ENCODE measurements at regions not wholly inside any gene's neighbourhood (a gene's known extent, or its start where the extent isn't known, plus 50 kb on each side); places are given as distances from the start of the nearest gene placed in this dataset.
"Not testable (repeated sequence)": the region's sequence is repeated elsewhere in the genome, so short reads cannot be mapped to it uniquely, and the experiment has no call there.

DNA sequence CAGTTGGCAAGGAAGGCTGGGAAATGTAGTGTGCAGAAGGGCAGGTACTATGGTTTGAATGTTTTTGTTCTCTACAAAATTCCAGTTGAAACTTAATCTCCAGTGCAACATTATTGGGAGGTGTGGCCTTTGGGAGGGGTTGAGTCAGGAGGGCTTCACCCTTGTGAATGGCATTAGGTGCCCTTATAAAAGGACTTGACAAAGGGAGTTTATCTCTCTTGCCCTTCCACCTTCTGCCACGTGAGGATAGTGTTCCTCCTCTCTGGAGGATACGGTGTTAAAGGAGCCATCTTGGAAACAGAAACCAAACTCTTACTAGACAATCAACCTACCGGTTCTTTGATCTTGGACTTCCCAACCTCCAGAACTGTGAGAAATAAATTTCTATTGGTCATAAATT lies 82.2 kb upstream of the LRFN2 start:
- Histone ChIP-seq H3K27me3 (ENCODE audit: control insufficient read depth, insufficient read depth, low read length) (peaks cover 2% of the 10 kb centered on the region), H3K36me3 (ENCODE audit: control insufficient read depth, insufficient read depth, low read length) (no peaks in the 10 kb centered on the region), H3K4me3 (ENCODE audit: low read depth, low read length) (no peak overlapping the region)
- no peak for TF ChIP-seq CTCF (IDR thresholded peaks at IDR 0.05; ENCODE audit: insufficient read depth, low read length, poor library complexity, severe bottlenecking)
- no peak for DNase-seq (ENCODE audit: low read depth)

GRCh38 chr6:40668203-40668602 lies 81.0 kb upstream of the LRFN2 start:
- Histone ChIP-seq H3K27me3 (ENCODE audit: control insufficient read depth, insufficient read depth, low read length) (peaks cover 2% of the 10 kb centered on the region), H3K4me3 (ENCODE audit: low read depth, low read length) (no peak overlapping the region), H3K36me3 (ENCODE audit: control insufficient read depth, insufficient read depth, low read length) (no peaks in the 10 kb centered on the region)
- DNase-seq (ENCODE audit: low read depth): no peak
- no peak for TF ChIP-seq CTCF (IDR thresholded peaks at IDR 0.05; ENCODE audit: insufficient read depth, low read length, poor library complexity, severe bottlenecking)

- no peaks in the 10 kb centered on the region for H3K27me3 ChIP-seq (ENCODE audit: control insufficient read depth, insufficient read depth, low read length)
- H3K4me3 ChIP-seq (ENCODE audit: low read depth, low read length): no peak overlapping the region
- no peaks in the 10 kb centered on the region for H3K36me3 ChIP-seq (ENCODE audit: control insufficient read depth, insufficient read depth, low read length)
- DNase-seq (ENCODE audit: low read depth): no peak
- no peak for TF ChIP-seq CTCF (IDR thresholded peaks at IDR 0.05; ENCODE audit: insufficient read depth, low read length, poor library complexity, severe bottlenecking)
These were observed 79.4 kb upstream of the LRFN2 start for GRCh38 chr6:40666530-40666929.

DNA sequence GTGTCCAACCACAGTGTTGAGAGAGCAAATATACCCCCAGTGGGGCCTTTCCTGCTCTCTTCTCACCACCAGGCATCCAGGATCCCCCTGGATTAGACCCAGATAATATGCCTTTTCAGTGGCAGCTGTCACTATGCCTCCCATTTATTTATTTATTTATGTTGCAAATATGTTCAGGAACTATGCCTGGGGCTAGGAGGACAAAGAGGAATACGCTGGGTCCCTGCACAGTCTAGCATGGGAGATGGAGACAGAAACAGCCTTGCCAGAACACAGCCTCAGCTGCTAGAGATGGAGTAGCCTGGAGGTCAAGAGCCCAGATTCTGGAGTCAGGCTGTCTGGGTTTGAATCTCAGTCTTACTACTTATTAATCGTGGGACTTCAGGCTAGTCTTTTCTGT lies 74.6 kb upstream of the LRFN2 start:
- Histone ChIP-seq H3K36me3 (ENCODE audit: control insufficient read depth, insufficient read depth, low read length) (no peaks in the 10 kb centered on the region), H3K27me3 (ENCODE audit: control insufficient read depth, insufficient read depth, low read length) (no peaks in the 10 kb centered on the region), H3K4me3 (ENCODE audit: low read depth, low read length) (no peak overlapping the region)
- DNase-seq (ENCODE audit: low read depth): no peak
- TF ChIP-seq CTCF (IDR thresholded peaks at IDR 0.05; ENCODE audit: insufficient read depth, low read length, poor library complexity, severe bottlenecking): no peak

GRCh38 chr6:40656772-40657171 lies 69.6 kb upstream of the LRFN2 start:
- not testable (repeated sequence) for H3K36me3 ChIP-seq (ENCODE audit: control insufficient read depth, insufficient read depth, low read length); DNase-seq (ENCODE audit: low read depth); H3K27me3 ChIP-seq (ENCODE audit: control insufficient read depth, insufficient read depth, low read length); H3K4me3 ChIP-seq (ENCODE audit: low read depth, low read length)

DNA sequence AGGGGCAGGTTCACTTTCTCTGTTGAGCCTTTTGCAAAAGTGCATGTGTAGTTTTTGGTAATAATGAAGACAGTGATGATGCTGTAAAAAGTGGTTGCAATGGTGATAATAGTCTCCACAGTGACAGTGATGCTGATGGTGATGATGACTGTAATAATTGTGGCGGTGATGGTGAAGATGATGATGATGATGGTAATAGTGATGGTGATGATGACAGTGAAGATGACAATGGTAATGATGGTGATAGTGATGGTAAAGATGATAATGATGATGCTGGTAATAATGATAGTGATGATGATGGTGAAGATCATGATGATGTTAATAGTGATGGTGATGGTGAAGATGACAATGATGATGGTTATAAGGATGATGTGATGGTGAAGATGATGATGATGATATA lies 67.7 kb upstream of the LRFN2 start:
- DNase-seq (ENCODE audit: low read depth): no peak

More for the DNA sequence above, 67.7 kb upstream of the LRFN2 start:
- no peak overlapping the region for H3K4me3 ChIP-seq (ENCODE audit: low read depth, low read length)
- no peaks in the 10 kb centered on the region for H3K27me3 ChIP-seq (ENCODE audit: control insufficient read depth, insufficient read depth, low read length)
- no peak for TF ChIP-seq CTCF (IDR thresholded peaks at IDR 0.05; ENCODE audit: insufficient read depth, low read length, poor library complexity, severe bottlenecking)
- H3K36me3 ChIP-seq (ENCODE audit: control insufficient read depth, insufficient read depth, low read length): no peaks in the 10 kb centered on the region

Measured in kidney epithelial cell (primary cell).